Activated CD4-positive, alpha-beta T cell treated with anti-CD3 and anti-CD28 coated beads for 48 hours (primary cell): ENCODE measurements at regions not wholly inside any gene's neighbourhood (a gene's known extent, or its start where the extent isn't known, plus 50 kb on each side); places are given as distances from the start of the nearest gene placed in this dataset.

Experiments used
- DNase-seq: peaks from one replicate; pipeline ENCODE4 v3.0.0-alpha.2; 2020

DNA sequence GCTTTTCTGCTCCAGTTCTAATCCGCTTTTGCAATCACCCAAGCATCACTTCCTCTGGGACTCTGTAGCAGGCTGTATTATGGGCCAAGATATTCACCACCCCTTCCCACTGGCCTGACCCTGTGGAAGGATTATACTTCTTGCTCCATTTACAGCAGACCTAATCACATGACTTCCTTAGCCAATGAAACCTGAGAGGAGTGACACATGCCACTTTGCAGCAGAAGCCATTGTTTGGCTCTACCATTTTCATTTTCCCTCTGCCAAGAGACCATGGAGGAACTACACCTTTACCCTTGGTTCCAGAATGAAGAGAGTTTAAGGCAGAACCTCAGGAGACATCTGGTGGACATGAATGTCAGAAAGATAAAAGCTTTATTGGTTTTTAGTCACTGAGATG lies 134.9 kb upstream of the HSD17B12 start:
- DNase-seq: no peak

DNA sequence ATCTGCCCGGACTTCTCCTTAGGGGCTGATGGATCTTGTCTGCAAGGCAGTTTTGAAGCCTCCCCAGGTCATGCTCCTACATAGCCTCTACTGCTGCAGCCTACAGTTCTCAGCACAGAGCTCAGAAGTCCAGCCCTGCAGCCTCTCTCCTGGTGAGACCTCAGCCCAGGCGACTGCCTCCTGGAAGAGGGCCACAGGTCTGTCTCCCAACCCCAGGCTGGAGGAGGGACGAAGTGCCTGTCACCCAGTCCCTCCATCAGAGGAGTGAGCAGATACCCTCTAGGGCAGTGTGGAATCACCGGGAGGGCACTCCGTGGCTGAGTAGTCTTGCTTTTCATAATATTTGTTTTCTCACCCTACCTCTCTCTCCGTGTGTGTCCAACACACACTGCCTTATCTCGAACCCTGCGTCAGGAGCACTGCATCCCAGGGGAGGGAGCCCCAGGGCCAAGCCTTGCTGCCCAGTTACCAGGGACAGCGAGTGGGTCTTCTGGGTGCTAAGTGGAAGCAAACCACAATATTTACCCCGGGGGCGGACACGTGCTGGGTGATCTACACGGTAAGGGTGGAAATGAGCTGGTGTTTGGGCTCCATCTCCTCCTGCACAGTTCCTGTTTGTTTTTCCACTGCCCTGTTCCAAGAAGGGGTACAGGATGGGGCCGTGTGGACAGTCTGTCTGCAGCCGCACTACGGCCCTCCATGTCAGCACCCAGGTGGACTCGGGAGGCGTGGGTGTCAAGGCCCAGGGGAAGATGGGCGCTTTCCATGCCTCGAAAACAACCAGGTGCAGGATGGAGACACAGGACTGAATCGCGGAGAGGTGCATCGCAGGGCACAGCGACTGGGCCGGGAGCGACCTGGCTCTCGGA lies 133.7 kb upstream of the HSD17B12 start:
- no peak for DNase-seq

DNA sequence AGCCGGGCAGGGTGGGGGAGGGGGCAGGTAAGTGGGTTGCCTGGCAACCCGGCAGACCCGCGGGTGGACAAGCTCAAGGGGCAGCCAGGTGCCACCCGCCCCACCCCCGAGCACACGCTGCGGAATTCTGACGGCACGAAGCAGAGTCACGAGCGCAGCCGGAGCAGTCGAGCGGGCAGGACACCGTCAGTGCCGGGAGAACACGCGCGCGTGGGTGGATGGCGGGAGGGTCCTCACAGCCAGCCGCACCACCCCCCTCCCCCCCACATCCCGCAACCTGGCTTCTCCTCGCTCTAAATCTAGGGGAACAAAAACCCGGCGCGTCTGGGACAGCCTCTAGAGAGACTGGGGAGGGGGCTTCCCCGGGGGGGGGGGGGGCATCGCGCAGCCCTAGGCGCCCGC lies 133.1 kb upstream of the HSD17B12 start:
- DNase-seq: no peak

DNA sequence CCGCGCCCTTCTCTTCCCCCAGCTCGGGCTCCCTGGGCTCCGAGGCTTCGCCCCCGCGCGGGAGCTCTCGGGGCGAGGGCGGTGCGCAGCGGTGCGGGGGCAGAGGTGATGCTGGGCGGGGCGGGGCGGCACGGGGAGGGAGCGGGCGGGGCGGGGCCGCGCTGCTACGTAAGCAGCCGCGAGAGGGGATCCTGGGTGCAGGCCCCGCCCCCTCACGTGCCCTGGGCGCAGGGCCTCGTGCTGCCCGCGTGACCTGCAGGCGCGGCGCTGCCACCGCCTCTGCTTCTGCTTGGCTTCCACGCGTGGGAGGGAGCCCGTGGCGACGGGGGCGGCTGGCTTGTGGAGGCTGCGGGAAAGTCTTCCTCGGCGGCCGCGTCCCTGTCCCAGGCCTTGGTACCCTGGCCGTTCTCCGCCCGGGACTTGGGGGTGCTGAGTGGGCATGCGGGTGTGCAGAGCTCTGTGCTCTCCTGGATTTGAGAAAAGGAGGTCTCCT lies 132.6 kb upstream of the HSD17B12 start:
- no peak for DNase-seq

DNA sequence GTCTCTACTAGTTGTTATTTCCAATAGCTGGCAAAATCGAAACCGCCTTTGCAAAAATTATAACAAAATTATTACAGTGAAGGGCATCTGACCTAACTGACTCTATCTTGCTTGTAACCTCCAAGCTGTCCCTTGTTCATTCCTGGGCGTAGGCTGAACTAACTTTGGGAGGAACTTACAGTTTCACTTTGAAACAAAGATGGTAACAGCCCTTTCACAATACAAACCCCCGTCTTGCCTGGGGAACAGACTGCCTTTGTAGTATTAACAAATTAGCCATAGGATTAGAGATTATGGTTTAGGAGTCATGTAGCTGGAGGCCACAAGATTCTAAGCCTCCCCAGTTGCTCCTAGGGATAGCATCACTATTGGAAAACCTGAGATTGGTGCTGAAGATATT lies 131.6 kb upstream of the HSD17B12 start:
- DNase-seq: no peak

DNA sequence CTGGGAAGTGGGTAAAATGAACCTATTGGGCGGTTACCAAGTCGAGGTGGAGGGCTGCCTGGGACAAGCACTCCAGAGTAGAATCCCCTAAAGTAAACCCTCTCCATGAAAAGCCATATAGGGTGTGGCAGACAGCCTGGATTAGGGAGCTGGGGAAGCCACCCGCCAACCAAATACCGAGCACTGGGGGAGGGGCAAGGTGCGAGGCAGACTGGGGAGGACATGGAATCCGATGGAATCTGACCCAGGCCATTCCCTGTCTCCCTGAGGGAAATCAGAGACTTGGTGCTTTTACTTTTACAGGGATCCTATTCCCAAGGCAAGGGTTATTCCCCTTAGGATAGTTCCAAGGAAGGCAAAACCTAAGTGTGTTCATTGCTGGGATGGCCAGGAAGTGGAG lies 130.9 kb upstream of the HSD17B12 start:
- DNase-seq: no peak

DNA sequence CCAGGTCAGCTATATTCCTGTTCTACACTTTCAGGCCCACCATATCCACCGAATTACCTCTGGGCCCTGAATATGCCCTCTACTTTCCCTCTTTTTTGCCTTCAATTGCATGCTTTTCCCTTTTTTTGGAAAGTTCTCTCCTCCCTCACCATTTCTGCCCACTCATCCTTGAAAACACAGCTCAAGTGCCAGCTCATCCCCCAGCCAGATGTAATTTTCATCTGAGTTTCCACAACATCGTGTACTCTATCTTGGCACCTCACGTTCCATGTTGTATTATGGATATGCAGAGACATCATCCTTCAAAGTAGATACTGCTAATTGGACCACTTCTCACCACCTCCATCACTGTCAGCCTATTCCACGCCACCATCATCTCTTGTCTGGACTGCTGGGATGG lies 129.8 kb upstream of the HSD17B12 start:
- no peak for DNase-seq

DNA sequence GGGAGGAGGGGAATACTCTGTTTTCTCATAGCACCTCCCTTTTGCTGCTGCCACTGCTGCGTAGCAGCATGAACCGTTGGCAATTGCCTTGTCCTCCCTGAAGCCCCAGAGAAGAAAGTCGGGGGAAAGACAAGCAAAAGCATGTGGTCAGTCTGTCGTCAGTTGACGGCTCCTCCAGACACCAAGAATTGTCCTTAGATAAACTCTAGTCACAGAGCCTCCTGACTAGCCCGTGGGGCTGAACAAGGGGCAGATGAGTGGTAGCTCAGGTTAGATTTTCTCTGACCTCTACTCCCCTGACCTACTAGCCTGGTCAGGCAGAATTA lies 126.4 kb upstream of the HSD17B12 start:
- DNase-seq: no peak

DNA sequence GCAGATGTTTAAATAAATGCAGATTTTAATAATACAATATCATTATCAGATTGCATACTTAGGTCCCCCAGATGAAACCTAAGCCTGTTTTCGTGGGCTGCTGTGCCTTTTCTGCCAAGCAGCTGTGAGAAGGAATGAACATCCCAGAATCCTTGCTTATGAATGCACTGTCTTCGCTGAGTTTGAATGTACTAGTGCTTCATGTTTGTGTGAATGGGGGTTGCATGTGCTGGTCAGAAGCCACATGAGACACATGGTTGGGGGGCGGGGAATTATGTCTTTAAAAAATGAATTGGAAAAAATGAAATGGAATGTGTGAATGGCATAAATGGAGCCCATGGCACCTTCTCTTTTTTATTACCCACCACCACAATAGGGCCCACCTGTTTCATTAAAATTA lies 125.4 kb upstream of the HSD17B12 start:
- DNase-seq: no peak

DNA sequence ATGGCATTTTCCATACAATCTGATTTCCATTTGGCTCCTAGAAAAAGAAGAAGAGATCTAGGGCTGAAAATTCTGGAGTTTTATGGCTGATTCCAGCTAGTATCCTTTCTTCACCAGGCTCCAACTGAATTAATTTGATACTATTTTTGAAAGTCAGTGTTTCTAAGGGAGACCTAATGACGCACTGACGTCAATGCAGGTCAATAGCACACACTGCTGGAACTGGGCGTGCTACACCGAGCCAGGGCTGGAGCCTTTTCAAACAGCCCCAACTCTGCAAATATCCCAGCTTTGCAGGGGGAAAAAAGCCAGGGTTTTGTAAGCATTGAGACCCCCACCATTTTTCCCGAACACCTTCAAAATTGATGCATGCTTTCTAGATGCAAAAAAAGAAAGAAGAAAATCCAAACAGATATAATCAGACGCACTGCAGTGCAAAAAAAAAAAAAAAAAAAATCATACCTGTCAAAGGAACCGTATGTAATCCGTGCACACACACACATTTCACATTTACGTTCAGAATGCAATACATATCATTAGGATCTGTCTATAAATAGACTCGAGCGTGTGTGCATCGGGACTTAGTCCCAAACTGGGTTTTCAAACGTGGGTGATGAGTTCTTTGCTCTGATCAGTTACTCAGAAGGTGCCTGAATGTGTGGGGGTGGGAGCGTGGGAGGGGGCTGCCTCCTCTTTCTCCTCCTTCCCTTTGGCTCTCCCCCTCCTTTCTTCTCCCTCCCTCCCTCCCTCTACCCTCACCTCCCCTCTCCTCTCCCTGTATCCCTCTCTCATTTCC lies 124.5 kb upstream of the HSD17B12 start:
- DNase-seq: no peak

DNA sequence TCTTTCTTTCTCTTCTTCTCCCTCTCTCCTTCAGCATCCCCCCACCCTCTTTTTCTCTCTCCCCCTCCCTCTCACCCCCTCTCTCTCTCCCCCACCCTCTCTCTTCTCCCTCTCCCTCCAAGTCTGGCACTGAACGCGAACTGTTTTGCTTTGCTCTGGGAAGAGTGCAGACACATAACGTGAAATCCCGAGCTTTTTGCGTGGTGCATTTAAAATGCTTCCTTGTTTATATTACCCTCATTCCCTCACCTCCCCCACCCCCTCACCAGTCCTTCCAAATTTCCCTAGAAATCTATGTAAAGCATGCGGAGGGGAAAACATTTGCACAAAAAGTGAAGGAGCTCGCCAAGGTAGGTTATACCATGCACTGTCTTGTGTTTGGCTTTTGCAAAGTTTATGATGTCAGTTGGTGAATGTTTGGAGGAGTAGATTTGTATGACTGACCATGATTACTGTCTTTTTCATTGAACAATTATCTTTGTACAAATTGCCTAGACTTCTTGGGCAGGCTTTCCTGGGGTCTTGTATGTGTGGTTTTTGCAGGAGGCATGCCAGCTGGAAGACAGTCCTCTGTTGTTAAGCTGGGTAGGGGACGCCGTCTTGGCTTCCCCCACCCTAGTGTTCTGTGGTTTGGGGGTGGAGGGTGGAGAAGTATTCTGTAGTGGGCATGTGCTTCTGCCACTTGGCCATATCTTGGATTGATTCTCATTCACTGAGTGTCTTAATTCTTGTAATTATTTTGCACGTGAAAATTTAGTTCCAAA lies 123.7 kb upstream of the HSD17B12 start:
- no peak for DNase-seq

DNA sequence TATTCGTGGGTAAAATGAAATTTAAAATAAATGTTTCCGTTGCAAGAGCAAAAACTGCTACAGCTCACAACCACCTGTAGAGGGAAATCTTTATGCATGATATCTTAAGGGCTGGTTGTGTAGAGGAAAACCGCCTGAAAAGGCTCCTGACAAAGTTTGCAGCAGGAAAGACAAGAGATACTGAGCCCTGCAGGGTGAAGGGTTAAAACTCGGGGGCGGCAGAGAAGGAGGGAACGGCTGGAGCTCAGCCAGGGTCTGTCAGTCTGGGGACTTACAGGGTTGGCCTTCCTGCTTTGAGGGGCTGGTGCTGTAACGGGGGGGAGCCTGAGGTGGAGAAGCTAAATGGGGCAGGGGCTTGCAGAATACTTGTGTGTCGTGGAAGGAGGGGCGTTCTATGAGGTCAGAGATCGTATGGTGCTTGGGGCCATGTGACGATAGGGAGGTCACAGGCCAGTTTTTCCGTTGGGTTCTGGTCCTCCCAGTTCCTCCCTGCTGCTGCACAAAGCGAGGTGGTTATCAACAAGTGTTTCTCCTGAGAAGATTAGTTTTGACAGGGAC lies 122.9 kb upstream of the HSD17B12 start:
- DNase-seq: no peak

DNA sequence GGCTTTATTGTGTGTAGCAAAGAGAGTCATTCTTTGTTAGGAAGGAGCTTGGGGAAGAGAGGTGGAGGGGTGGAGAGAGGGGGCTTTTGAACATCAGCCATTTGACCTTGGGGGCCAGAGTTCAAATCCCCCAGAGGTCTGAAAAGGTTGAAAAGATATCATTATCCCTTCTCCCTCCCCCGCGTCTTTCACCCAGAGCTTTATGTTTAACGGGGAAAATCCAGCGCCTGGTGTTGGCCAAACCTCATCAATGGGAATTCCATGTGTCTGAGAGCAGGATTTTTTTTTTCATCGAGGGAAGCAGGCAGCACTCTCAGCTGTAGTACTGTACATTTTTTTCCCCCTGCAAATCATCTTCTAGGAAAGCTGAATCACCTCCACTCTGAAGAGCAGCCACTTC lies 122.4 kb upstream of the HSD17B12 start:
- DNase-seq: no peak

DNA sequence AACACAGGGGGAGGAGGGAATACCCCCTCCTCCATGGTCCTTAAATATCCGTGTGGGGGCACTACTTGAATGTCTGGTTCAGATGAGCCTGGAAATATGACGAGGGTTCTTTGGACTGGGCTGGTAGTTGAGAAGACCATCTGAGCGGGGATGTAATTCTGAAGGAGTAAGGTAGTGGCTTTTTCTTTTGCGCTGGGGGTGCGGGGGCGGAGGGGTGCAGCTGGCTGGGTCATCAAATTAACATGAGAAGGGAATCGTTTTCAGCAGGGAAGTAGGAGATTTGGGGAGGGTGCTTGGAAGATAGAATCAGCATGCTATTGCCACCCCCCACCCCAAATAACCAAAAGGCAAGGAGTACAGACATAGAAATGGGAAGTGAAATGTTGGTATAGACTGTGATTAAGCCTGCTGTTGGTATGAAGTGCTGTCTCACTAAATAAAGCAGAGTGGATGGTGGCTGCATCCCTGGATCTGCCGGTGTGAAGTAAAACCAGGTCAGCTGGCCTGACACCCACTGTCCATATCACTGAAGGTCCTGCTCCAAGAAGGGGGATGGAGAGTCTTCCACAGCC lies 121.9 kb upstream of the HSD17B12 start:
- DNase-seq: no peak

DNA sequence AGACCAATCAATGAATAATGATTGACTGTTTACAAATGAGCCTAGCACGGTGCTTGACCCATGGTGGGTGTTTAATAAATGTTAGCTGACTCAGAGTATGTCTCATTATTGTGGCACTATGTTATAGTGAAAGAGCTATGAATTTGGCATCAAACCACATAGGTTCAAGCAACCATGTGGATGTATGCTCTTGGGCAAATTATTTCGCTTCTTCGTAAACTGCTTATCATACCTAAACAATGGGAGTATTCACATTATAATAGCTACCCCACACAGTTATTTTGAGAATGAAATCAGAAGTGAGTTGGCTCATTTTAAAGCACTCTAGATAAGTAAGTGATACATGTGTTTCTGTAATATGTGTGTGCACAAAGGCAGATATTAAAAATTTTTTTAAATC lies 118.7 kb upstream of the HSD17B12 start:
- DNase-seq: no peak

DNA sequence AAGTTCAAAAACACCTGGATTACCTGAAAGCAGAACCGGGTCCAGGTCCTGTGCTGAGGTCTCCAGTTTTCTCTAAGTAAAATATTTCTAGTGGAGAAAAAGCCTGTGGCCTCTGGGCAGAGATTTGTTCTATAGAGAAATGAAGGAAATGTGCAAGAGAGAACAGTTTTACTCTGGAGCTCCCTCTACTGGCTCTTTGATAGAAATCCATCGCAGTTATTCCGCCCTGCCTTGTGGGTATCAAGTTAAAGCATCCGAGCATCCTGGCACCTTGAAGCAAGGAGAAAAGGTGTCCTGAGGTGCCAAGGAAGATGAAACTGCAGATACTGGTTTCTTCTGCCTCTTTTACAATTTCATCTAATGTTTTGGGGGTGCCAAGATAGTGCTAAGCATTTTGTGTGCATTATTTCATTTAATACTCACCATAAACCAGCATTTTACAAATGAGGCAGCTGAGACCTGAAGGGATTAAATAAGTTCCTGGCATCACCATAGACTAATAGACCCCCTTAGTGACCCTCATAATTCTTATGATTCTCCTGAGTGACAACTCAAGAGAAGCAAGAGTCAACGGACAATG lies 113.1 kb upstream of the HSD17B12 start:
- DNase-seq: no peak

DNA sequence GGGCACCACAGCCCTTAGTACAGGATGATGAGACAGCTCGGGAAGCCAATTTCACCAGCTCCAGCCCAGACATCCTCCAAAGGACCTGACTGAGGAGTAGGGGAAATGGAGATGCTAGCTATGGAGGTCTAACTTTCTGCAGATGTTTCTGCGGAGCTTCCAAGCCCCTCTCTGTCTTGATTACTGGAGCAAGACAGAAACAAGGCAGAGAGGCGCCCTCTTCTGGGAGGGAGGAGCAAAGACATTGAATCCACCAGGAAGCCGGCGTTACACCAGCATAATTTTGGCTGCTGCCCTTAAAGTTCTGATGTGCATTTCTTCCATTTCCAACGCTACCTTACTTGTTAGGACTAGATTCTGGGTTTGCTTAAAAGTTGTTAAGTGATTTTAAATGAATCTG lies 107.3 kb upstream of the HSD17B12 start:
- DNase-seq: peak; percentile 47

DNA sequence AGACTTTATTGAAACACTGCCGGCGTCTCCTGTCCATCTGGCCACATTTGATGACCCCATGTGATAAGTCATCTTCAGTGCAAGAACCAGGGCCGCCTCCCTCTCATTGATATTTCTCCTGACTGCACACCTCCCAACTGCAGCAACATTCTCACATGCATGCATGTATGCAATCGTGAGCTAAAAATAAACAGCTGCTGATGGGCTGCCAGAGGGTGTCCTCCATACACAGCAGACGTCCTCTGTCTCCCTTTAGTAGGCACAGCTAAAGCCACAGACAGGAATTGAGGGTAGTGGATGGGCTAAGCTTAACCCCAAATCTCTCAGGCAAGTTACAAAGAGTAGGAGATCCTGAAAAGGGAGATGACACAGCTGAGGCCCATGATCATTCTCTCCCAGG lies 106.7 kb upstream of the HSD17B12 start:
- no peak for DNase-seq

DNA sequence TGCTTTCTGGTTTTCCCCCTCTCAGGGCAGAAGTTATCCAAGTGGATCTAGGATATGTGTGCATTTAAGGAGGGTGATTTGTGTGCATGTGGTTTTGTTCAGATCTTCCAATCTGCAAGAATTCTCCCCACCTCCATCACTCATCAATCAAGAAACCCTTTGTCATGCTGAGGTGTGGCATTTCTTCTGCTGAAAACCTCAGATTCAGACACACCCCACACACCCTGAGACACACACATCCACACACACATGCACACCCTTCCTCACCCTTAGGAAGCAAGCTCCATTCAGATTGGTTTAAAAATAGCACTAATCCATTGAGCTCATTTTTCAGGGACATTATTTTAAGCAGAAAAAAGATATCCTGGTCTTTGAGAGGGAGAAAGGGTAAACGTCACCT lies 106.1 kb upstream of the HSD17B12 start:
- DNase-seq: no peak

DNA sequence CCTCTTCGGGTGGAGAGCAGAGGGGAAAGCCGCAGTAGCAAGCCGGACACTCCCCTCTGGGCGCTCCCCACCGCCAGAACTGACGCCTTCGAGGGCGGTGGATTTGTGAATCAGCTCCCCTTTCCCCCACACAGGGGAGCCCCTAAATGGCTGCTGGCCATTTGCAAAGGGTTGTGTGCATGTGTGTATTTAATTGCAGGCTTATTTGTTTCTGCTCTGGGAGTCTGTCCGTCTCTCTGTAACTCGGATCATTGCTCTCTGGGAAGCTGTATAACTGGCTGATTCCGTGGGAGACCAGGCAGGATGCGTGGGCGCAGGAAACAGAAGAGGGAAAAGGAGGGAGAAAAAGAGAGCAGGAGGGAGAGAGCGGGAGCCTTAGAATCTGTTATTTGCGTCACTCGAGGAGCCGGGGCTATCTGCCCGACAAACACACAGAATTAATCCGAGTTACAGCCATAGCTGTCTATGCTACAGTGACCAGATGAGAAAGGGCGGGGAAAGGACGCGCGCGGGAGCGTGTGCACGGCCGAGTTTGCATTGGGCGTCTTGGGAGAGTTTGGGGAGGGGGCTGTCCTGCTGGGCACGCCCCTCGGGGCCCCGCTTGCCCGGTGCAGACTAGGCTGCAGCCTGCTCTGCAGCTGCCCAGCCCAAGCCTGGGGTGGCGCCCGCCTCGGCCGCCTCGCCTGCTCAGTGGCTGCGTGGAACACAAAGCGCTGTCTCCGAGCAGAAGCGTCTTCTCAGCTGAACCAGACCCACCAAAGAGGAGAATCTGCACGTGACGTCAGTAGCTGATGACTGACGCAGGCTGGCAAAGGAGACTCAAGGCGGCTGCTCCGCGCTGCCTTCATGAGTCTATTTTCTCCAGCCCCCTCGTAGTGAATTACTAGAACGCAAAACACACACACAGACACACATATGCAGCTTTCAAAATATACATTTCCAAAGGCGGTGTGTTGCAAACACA lies 105.3 kb upstream of the HSD17B12 start:
- DNase-seq: peak; percentile 47

DNA sequence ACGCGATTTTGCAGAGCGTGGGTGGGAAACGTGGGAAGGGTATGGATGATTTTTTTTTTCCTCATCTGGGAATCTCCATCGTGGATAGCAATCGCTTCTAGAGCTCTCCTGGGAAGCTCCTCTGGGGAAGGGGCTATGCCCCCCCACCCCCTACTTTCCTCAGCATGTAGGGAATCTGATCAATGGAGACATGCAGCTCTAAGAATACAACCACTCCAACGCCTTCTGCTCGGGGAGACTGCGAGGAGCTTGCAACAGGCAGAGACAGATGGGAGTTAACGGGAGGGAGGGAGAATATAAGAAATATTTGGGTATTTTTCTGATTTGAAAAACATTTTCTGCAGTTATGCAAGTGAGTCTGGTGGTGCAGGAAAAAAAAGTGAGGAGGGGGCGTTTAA lies 104.6 kb upstream of the HSD17B12 start:
- DNase-seq: no peak
